KOPT-K1 (cell line): ENCODE measurements at regions not wholly inside any gene's neighbourhood (a gene's known extent, or its start where the extent isn't known, plus 50 kb on each side); places are given as distances from the start of the nearest gene placed in this dataset.
"Not testable (repeated sequence)": the region's sequence is repeated elsewhere in the genome, so short reads cannot be mapped to it uniquely, and the experiment has no call there.

Source experiments
- H3K27ac ChIP-seq: fragments of 200-600 bp; sonication (generic); 2 replicates; pipeline ENCODE4 v1.5.1; 2016; ENCODE audit warnings: antibody characterized with exemption, mild to moderate bottlenecking, low read depth, low read length; ENCODE audit not compliant: poor library complexity, severe bottlenecking
- H3K36me3 ChIP-seq: fragments of 200-600 bp; sonication (generic); 2 replicates; pipeline ENCODE4 v1.5.1; 2017; ENCODE audit warnings: antibody characterized with exemption, mild to moderate bottlenecking, low read length, moderate library complexity; ENCODE audit not compliant: insufficient read depth
- H3K9me3 ChIP-seq: fragments of 200-600 bp; sonication (generic); 2 replicates; pipeline ENCODE4 v1.5.1; 2017; ENCODE audit warnings: antibody characterized with exemption, low read length, mild to moderate bottlenecking; ENCODE audit not compliant: insufficient read depth, poor library complexity, severe bottlenecking

DNA sequence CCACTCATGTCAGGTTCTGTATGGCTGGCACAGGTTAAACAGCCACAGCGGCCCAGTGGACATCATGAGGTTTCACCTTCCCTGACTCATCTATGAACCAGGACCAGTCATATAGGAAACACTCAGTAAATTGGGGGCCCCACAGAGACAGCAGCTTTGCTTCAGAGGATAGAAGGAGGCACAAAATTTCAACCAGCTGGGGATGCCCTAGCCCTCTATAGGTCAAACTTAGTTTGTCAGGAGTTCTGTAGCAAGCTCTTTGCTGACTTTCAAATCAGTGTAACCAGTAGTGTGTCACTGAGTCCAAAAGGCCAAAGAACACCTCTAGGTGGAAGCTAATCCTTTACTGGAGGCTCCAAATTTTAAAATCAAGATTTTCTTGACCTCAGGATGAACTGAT is 4157.8 kb upstream of the TPTE start:
- not testable (repeated sequence) for H3K36me3 ChIP-seq

DNA sequence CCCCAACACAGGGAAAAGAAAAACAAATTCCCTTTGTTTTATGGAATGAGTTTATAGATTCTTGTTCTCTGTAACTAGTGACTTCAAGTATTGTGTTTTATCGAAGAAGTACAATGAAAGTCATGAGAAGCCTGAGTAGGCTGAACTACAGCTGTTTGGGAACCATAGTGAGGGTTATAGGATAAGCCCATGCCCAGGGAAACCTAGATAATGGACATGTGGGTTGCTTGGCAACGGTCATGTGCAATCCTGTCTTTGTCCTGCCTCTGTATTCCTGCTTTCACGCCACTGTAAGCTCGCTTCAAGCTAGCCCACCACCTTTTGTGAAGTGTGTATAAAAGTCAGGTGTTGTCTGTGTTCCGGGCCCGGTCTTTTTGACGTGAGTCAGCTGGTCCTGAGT is 4152.6 kb upstream of the TPTE start:
- H3K36me3 ChIP-seq, H3K9me3 ChIP-seq: not testable (repeated sequence)
- peak overlapping the region; percentile 61 for H3K27ac ChIP-seq

More for the DNA sequence above, 4157.8 kb upstream of the TPTE start:
- not testable (repeated sequence) for H3K9me3 ChIP-seq, H3K27ac ChIP-seq

DNA sequence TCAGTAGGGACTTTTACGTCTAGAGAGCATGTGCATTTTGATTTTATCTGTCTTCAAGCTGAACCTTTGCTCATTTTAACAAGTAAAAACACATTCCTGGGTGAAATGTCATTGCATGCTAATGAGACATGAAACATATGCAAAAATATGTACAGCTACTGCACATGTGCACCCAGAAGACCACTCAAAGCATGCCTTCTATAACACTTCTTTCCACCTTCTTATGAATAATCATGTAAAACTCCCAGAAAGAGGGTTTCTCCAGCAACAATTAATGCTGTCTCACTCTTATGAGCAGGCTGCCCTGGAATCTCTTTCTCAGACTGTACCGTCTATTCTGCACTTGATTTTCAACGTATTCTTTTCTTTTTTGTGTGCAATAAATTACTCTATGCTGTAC is 4148.1 kb upstream of the TPTE start:
- not testable (repeated sequence) for H3K9me3 ChIP-seq, H3K36me3 ChIP-seq
- peak overlapping the region; percentile 67 for H3K27ac ChIP-seq

DNA sequence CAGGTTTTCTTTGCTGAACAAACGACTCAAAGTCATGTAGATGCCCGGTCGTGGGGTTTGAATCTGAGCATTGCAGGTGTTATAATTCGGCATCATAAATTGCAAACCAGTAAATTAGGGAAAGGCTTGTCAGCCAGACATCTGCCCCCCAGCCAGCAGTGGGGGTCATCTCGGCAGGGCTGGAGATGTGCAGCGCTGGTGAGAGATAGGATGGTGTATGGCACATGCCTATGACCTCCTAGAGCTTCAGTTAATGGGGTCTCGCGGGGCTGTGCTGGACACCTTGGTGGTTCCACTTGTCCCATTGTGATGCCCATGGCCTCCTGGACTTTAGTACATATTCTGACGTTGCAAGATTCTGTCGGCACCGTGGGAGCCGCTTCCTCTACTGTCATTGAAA is 4147.2 kb upstream of the TPTE start:
- H3K36me3 ChIP-seq, H3K27ac ChIP-seq, H3K9me3 ChIP-seq: not testable (repeated sequence)

DNA sequence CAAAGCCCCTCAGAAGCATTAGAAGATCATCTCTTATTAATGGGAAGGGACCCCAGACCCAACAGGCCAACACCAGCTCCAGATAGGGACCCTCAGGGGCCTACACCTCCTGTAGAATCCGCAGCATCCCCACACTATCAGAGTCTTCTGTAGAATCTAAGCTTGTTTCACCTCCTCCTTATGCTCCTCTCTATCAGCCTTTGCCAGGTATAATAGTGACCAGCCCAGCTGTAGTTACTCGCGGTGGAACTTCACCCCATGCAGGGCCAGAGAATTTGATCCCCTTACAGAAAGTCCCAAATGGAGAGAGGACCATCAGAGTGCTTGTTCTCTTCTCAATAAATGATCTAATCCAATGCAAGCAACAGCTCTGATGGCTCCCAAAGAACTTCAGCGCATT is 4146.5 kb upstream of the TPTE start:
- not testable (repeated sequence) for H3K9me3 ChIP-seq, H3K36me3 ChIP-seq

DNA sequence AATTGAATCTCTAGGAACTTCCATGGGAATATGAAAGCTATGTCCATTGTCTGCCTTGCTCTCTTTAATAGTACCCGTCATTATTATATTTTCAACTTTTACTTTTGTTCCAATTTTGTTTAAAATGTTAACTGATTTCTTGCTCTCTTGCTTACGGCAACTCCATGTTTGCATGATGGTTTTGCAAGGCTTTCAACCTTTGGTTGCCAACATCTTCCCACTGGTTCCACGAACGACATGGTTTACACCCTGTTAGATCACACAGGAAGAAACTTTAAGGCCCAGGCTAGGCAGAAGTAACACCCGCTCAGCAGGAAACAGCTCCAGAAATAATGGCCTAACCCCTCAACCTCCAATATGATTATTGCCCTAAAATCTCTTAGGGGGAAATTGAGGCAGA is 4145.6 kb upstream of the TPTE start:
- H3K9me3 ChIP-seq, H3K36me3 ChIP-seq, H3K27ac ChIP-seq: not testable (repeated sequence)

More for the DNA sequence above, 4146.5 kb upstream of the TPTE start:
- H3K27ac ChIP-seq: not testable (repeated sequence)

DNA sequence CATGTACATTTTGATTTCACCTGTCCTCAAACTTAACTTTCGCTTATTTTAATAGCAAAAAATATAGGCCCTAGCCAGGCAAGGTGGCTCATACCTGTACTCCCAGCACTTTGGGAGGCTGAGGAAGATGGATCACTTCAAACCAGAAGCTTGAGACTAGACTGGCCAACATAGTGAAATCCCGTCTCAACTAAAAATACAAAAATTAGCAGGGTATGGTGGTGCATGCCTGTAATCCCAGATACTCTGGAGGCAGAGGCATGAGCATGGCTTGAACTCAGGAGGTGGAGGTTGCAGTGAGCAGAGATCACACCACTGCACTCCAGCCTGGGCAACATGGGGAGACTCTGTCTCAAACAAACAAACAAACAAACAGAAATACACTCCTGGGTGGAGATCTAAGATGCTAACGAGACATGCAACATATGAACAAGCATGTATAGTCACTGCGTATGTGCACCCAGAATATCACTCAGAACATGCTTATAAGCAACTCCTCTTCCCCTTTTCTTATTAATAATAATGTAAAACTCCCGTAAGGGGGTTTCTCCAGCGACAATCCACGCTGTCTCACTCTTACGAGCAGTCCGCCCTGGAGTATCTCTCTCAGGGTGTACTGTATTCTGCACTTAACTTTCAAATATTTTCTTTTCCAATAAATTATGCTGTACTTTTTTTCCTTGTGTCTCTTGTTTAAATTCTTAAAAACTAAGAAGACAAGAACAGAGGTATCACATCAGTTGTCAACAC is 4144.9 kb upstream of the TPTE start:
- not testable (repeated sequence) for H3K9me3 ChIP-seq, H3K27ac ChIP-seq, H3K36me3 ChIP-seq
